WTC11 (cell line): ENCODE measurements at regions not wholly inside any gene's neighbourhood (a gene's known extent, or its start where the extent isn't known, plus 50 kb on each side); places are given as distances from the start of the nearest gene placed in this dataset.

Experiments used
- ATAC-seq: fragments of 200-7000 bp; cut with Tn5 transposase; 2 replicates; pipeline ENCODE4 v1.10.0; 2021; ENCODE audit warnings: mild to moderate bottlenecking, moderate library complexity
- CTCF ChIA-PET: fragments of 300-600 bp; sonication (Branson Sonifier 250); formaldehyde crosslinking; loops from one replicate; lab custom pipeline; 2021; ENCODE audit warnings: antibody characterized with exemption; lab: Charles Lee
- POLR2A ChIA-PET: fragments of 350-600 bp; sonication (Branson Sonifier 250); formaldehyde crosslinking; loops from one replicate; lab custom pipeline; 2021; ENCODE audit warnings: antibody characterized with exemption; lab: Charles Lee
- DNase-seq: peaks from one replicate; pipeline ENCODE4 v3.0.0; 2021; ENCODE audit warnings: low spot score
- H3K27ac Mint-ChIP-seq: 2 replicates; pipeline ENCODE4 v1.8.0; 2021; ENCODE audit warnings: mixed read lengths
- H3K27me3 Mint-ChIP-seq: 2 replicates; pipeline ENCODE4 v1.8.0; 2021; ENCODE audit warnings: low read depth, mild to moderate bottlenecking, moderate library complexity, mixed read lengths
- H3K36me3 Mint-ChIP-seq: 2 replicates; pipeline ENCODE4 v1.8.0; 2021; ENCODE audit warnings: mixed read lengths
- H3K4me1 Mint-ChIP-seq: 2 replicates; pipeline ENCODE4 v1.8.0; 2022; ENCODE audit warnings: mixed read lengths
- H3K4me3 Mint-ChIP-seq: 2 replicates; pipeline ENCODE4 v1.8.0; 2021; ENCODE audit warnings: mild to moderate bottlenecking, moderate library complexity, mixed read lengths
- H3K9me3 Mint-ChIP-seq: 2 replicates; pipeline ENCODE4 v1.8.0; 2021; ENCODE audit warnings: mixed read lengths
- CREB1 ChIP-seq: sonication (generic); formaldehyde crosslinking; IDR thresholded peaks from 2 replicates; pipeline ENCODE4 v1.8.0; 2023; ENCODE audit warnings: mild to moderate bottlenecking, missing genetic modification reagents
- IRF2 ChIP-seq: sonication (generic); formaldehyde crosslinking; IDR thresholded peaks from 2 replicates; pipeline ENCODE4 v1.8.0; 2022; ENCODE audit warnings: low read depth, missing genetic modification reagents, borderline replicate concordance
- NFATC4 ChIP-seq: fragments of 250-450 bp; sonication (Bioruptor Pico); IDR thresholded peaks from 2 replicates; pipeline ENCODE4 v1.9.0; 2021; ENCODE audit warnings: mild to moderate bottlenecking
- RELA ChIP-seq: sonication (generic); formaldehyde crosslinking; IDR thresholded peaks from 2 replicates; pipeline ENCODE4 v1.8.1; 2022; ENCODE audit warnings: missing genetic modification reagents, mild to moderate bottlenecking, borderline replicate concordance
- RORB ChIP-seq: fragments of 250-450 bp; sonication (Bioruptor Pico); IDR thresholded peaks from 2 replicates; pipeline ENCODE4 v1.9.0; 2021; ENCODE audit warnings: mild to moderate bottlenecking
- SP1 ChIP-seq: sonication (generic); formaldehyde crosslinking; conservative IDR thresholded peaks from 2 replicates; pipeline ENCODE4 v1.8.1; 2022; ENCODE audit warnings: missing genetic modification reagents
- TEAD4 ChIP-seq: sonication (generic); formaldehyde crosslinking; IDR thresholded peaks from 2 replicates; pipeline ENCODE4 v1.8.0; 2022; ENCODE audit warnings: mild to moderate bottlenecking, missing genetic modification reagents
- ZNF121 ChIP-seq: sonication (generic); formaldehyde crosslinking; IDR thresholded peaks from 2 replicates; pipeline ENCODE4 v1.8.0; 2023; ENCODE audit warnings: missing genetic modification reagents
- ZNF263 ChIP-seq: sonication (generic); formaldehyde crosslinking; IDR thresholded peaks from 2 replicates; pipeline ENCODE4 v1.8.1; 2022; ENCODE audit warnings: low read depth, mild to moderate bottlenecking, moderate library complexity, missing genetic modification reagents
- TF ChIP-seq, protein P1 (sequence below): sonication (generic); formaldehyde crosslinking; IDR thresholded peaks from 2 replicates; pipeline ENCODE4 v1.8.1; 2022; ENCODE audit warnings: mild to moderate bottlenecking, moderate library complexity, missing genetic modification reagents
- TF ChIP-seq, protein P2 (sequence below): sonication (generic); formaldehyde crosslinking; IDR thresholded peaks from 2 replicates; pipeline ENCODE4 v1.8.0; 2022; ENCODE audit warnings: mild to moderate bottlenecking, missing genetic modification reagents
- TF ChIP-seq, protein P3 (sequence below): sonication (generic); formaldehyde crosslinking; IDR thresholded peaks from 2 replicates; pipeline ENCODE4 v1.8.1; 2023; ENCODE audit warnings: mild to moderate bottlenecking, missing genetic modification reagents, moderate library complexity
- TF ChIP-seq, protein P4 (sequence below): fragments of 200-600 bp; IDR thresholded peaks from 2 replicates; pipeline ENCODE4 v1.8.0; 2022; ENCODE audit warnings: antibody characterized with exemption
- TF ChIP-seq, protein P5 (sequence below): fragments of 250-450 bp; sonication (Bioruptor Pico); IDR thresholded peaks from 2 replicates; pipeline ENCODE4 v1.9.0; 2021; ENCODE audit warnings: mild to moderate bottlenecking
- TF ChIP-seq, protein P6 (sequence below): fragments of 250-450 bp; sonication (Bioruptor Pico); IDR thresholded peaks from 2 replicates; pipeline ENCODE4 v2.1.2; 2022; ENCODE audit warnings: mild to moderate bottlenecking, moderate library complexity
- TF ChIP-seq, protein P7 (sequence below): sonication (generic); formaldehyde crosslinking; IDR thresholded peaks from 2 replicates; pipeline ENCODE4 v1.8.1; 2022; ENCODE audit warnings: low read depth, missing genetic modification reagents, borderline replicate concordance
- TF ChIP-seq, protein P8 (sequence below): sonication (generic); formaldehyde crosslinking; IDR thresholded peaks from 2 replicates; pipeline ENCODE4 v1.8.1; 2022; ENCODE audit warnings: mild to moderate bottlenecking, missing genetic modification reagents, moderate library complexity, borderline replicate concordance

DNA sequence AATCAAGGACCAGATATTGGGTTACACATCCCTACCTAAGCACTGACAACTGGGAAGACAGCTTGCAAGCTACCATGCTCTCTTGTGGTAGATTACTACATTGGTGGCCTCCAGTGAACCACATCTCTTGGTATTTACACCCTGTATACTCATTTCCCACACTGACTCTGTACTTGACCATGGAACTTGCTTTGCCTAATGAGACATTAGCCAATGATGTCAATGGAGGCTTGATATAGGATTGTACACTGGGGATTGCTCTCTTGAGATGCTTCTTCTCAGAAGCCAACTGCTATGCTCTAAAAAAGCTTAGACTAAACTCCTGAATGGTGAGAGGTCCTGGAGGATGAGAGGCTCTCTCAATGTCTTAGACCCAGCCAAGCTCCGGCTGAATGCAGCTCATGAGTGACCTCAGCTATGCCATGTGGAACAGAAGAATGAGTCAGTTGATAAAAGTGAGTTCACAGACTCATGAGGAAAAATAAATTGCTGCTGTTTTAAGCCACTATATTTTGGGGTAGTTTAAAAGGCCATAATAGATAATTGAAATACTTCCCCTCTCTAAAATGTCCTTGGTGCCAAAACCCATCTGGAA is 61.5 kb upstream of the GALNT15 start:
- H3K4me1 Mint-ChIP-seq: no peaks in the 10 kb centered on the region
- no peak overlapping the region for H3K4me3 Mint-ChIP-seq
- TF ChIP-seq, protein P1, sequence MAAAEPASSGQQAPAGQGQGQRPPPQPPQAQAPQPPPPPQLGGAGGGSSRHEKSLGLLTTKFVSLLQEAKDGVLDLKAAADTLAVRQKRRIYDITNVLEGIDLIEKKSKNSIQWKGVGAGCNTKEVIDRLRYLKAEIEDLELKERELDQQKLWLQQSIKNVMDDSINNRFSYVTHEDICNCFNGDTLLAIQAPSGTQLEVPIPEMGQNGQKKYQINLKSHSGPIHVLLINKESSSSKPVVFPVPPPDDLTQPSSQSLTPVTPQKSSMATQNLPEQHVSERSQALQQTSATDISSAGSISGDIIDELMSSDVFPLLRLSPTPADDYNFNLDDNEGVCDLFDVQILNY (CRISPR knock-in tag): no peak
- TF ChIP-seq RELA (CRISPR knock-in tag): no peak
- TF ChIP-seq, protein P2, sequence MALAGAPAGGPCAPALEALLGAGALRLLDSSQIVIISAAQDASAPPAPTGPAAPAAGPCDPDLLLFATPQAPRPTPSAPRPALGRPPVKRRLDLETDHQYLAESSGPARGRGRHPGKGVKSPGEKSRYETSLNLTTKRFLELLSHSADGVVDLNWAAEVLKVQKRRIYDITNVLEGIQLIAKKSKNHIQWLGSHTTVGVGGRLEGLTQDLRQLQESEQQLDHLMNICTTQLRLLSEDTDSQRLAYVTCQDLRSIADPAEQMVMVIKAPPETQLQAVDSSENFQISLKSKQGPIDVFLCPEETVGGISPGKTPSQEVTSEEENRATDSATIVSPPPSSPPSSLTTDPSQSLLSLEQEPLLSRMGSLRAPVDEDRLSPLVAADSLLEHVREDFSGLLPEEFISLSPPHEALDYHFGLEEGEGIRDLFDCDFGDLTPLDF: no peak
- TF ChIP-seq, protein P3, sequence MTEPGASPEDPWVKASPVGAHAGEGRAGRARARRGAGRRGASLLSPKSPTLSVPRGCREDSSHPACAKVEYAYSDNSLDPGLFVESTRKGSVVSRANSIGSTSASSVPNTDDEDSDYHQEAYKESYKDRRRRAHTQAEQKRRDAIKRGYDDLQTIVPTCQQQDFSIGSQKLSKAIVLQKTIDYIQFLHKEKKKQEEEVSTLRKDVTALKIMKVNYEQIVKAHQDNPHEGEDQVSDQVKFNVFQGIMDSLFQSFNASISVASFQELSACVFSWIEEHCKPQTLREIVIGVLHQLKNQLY (CRISPR knock-in tag): no peak
- TF ChIP-seq SP1 (CRISPR knock-in tag): no peak
- TF ChIP-seq, protein P4, sequence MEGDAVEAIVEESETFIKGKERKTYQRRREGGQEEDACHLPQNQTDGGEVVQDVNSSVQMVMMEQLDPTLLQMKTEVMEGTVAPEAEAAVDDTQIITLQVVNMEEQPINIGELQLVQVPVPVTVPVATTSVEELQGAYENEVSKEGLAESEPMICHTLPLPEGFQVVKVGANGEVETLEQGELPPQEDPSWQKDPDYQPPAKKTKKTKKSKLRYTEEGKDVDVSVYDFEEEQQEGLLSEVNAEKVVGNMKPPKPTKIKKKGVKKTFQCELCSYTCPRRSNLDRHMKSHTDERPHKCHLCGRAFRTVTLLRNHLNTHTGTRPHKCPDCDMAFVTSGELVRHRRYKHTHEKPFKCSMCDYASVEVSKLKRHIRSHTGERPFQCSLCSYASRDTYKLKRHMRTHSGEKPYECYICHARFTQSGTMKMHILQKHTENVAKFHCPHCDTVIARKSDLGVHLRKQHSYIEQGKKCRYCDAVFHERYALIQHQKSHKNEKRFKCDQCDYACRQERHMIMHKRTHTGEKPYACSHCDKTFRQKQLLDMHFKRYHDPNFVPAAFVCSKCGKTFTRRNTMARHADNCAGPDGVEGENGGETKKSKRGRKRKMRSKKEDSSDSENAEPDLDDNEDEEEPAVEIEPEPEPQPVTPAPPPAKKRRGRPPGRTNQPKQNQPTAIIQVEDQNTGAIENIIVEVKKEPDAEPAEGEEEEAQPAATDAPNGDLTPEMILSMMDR: no peak
- TF ChIP-seq ZNF121 (CRISPR knock-in tag): no peak
- no peak for TF ChIP-seq CREB1 (CRISPR knock-in tag)
- no peak for TF ChIP-seq NFATC4 (CRISPR knock-in tag)
- no peak for TF ChIP-seq TEAD4 (CRISPR knock-in tag)
- no peak for TF ChIP-seq ZNF263 (CRISPR knock-in tag)
- TF ChIP-seq, protein P5, sequence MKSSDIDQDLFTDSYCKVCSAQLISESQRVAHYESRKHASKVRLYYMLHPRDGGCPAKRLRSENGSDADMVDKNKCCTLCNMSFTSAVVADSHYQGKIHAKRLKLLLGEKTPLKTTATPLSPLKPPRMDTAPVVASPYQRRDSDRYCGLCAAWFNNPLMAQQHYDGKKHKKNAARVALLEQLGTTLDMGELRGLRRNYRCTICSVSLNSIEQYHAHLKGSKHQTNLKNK (CRISPR knock-in tag): no peak
- no peak for TF ChIP-seq RORB (CRISPR knock-in tag)
- TF ChIP-seq, protein P6, sequence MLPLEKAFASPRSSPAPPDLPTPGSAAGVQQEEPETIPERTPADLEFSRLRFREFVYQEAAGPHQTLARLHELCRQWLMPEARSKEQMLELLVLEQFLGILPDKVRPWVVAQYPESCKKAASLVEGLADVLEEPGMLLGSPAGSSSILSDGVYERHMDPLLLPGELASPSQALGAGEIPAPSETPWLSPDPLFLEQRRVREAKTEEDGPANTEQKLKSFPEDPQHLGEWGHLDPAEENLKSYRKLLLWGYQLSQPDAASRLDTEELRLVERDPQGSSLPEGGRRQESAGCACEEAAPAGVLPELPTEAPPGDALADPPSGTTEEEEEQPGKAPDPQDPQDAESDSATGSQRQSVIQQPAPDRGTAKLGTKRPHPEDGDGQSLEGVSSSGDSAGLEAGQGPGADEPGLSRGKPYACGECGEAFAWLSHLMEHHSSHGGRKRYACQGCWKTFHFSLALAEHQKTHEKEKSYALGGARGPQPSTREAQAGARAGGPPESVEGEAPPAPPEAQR: no peak
- TF ChIP-seq, protein P7, sequence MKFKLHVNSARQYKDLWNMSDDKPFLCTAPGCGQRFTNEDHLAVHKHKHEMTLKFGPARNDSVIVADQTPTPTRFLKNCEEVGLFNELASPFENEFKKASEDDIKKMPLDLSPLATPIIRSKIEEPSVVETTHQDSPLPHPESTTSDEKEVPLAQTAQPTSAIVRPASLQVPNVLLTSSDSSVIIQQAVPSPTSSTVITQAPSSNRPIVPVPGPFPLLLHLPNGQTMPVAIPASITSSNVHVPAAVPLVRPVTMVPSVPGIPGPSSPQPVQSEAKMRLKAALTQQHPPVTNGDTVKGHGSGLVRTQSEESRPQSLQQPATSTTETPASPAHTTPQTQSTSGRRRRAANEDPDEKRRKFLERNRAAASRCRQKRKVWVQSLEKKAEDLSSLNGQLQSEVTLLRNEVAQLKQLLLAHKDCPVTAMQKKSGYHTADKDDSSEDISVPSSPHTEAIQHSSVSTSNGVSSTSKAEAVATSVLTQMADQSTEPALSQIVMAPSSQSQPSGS (CRISPR knock-in tag): no peak
- TF ChIP-seq, protein P8, sequence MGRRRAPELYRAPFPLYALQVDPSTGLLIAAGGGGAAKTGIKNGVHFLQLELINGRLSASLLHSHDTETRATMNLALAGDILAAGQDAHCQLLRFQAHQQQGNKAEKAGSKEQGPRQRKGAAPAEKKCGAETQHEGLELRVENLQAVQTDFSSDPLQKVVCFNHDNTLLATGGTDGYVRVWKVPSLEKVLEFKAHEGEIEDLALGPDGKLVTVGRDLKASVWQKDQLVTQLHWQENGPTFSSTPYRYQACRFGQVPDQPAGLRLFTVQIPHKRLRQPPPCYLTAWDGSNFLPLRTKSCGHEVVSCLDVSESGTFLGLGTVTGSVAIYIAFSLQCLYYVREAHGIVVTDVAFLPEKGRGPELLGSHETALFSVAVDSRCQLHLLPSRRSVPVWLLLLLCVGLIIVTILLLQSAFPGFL (CRISPR knock-in tag): no peak
- TF ChIP-seq IRF2 (CRISPR knock-in tag): no peak
- CTCF ChIA-PET: interaction anchor here (1.1 kb wide), 1 partner anchor 65 kb away, joined by 3 read pairs; no protein-coding TSS in a partner anchor
- H3K36me3 Mint-ChIP-seq: no peaks in the 10 kb centered on the region
- H3K27me3 Mint-ChIP-seq: peaks cover 6% of the 10 kb centered on the region
- peaks cover 21% of the 10 kb centered on the region for H3K9me3 Mint-ChIP-seq
- no peak for DNase-seq
- no peak overlapping the region for H3K27ac Mint-ChIP-seq
- ATAC-seq: no peak
- POLR2A ChIA-PET: no interaction called here
